ENCODE measurements at regions not wholly inside any gene's neighbourhood (a gene's known extent, or its start where the extent isn't known, plus 50 kb on each side); places are given as distances from the start of the nearest gene placed in this dataset.
"Not testable (repeated sequence)": the region's sequence is repeated elsewhere in the genome, so short reads cannot be mapped to it uniquely, and the experiment has no call there.

GRCh38 chr4:65241257-65241997 lies 428.9 kb downstream of the EPHA5 start:
- TF ChIP-seq POLR2A (IDR thresholded peaks at IDR 0.05) (no peak), CTCF (IDR thresholded peaks at IDR 0.05) (no peak)
- H3K36me3 ChIP-seq: no peaks in the 10 kb centered on the region
- H3K9me3 ChIP-seq: no peaks in the 10 kb centered on the region
- DNase-seq: no peak
- H3K4me1 ChIP-seq: no peaks in the 10 kb centered on the region
- H3K4me3 ChIP-seq: no peak overlapping the region
- no peaks in the 10 kb centered on the region for H3K27me3 ChIP-seq
- H3K27ac ChIP-seq: no peak overlapping the region

DNA sequence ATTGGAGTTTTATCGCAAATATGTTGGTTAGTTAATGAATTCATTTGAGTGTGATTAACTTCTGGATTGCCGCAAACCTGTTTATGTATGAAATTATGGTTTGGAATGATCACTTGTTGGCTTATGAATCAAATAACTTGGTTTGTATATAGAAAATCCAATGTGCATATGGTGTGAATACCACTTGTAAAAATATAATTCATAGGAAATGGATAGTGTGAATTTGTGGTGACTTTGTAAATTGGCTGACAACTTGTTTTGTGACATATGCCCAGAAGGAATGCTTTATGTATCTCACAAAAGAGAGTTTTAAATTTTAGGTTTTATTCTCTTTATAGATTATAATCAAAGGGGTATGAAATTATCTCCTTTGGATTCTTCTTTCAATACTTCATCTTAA lies 436.2 kb downstream of the EPHA5 start:
- Histone ChIP-seq H3K4me1 (no peaks in the 10 kb centered on the region), H3K4me3 (no peak overlapping the region), H3K27me3 (no peaks in the 10 kb centered on the region), H3K9me3 (no peaks in the 10 kb centered on the region), H3K36me3 (no peaks in the 10 kb centered on the region), H3K27ac (no peak overlapping the region)
- no peak for TF ChIP-seq POLR2A (IDR thresholded peaks at IDR 0.05)
- TF ChIP-seq CTCF (IDR thresholded peaks at IDR 0.05): no peak
- DNase-seq: no peak

GRCh38 chr4:65227628-65228027 lies 442.7 kb downstream of the EPHA5 start:
- Histone ChIP-seq H3K4me1 (no peaks in the 10 kb centered on the region), H3K27ac (no peak overlapping the region)

GRCh38 chr4:65223601-65224000 lies 446.7 kb downstream of the EPHA5 start:
- DNase-seq: no peak
- no peaks in the 10 kb centered on the region for H3K4me1 ChIP-seq
- H3K36me3 ChIP-seq: no peaks in the 10 kb centered on the region
- H3K27ac ChIP-seq: no peak overlapping the region
- no peaks in the 10 kb centered on the region for H3K27me3 ChIP-seq
- no peaks in the 10 kb centered on the region for H3K9me3 ChIP-seq
- H3K4me3 ChIP-seq: no peak overlapping the region
- TF ChIP-seq CTCF (IDR thresholded peaks at IDR 0.05) (no peak), POLR2A (IDR thresholded peaks at IDR 0.05) (no peak)

More at GRCh38 chr4:65227628-65228027, 442.7 kb downstream of the EPHA5 start:
- no peak for DNase-seq
- Histone ChIP-seq H3K27me3 (no peaks in the 10 kb centered on the region), H3K4me3 (no peak overlapping the region), H3K36me3 (no peaks in the 10 kb centered on the region), H3K9me3 (no peaks in the 10 kb centered on the region)
- TF ChIP-seq POLR2A (IDR thresholded peaks at IDR 0.05) (no peak), CTCF (IDR thresholded peaks at IDR 0.05) (no peak)

DNA sequence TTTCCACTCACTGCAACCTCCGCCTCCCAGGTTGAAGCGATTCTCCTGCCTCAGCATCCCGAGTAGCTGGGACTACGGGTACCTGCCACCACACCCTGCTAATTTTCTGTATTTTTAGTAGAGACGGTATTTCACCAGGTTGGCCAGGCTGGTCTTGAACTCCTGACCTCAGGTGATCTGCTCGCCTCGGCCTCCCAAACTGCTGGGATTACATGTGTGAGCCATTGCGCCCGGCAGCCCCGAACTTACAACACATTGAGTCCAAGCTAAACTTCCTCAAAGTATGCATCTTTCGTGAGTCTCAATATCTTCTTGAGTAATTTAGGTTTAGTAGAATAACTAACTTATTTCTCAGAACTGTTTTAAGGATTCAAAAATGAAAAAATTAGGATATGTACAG lies 447.2 kb downstream of the EPHA5 start:
- not testable (repeated sequence) for H3K4me3 ChIP-seq, H3K4me1 ChIP-seq, DNase-seq, H3K27me3 ChIP-seq, H3K36me3 ChIP-seq, H3K27ac ChIP-seq, H3K9me3 ChIP-seq

- H3K27me3 ChIP-seq: no peaks in the 10 kb centered on the region
- H3K4me3 ChIP-seq: no peak overlapping the region
- H3K36me3 ChIP-seq: no peaks in the 10 kb centered on the region
- DNase-seq: no peak
- H3K9me3 ChIP-seq: no peaks in the 10 kb centered on the region
- TF ChIP-seq CTCF (IDR thresholded peaks at IDR 0.05) (no peak), POLR2A (IDR thresholded peaks at IDR 0.05) (no peak)
- H3K27ac ChIP-seq: no peak overlapping the region
- no peaks in the 10 kb centered on the region for H3K4me1 ChIP-seq
These were observed 453.1 kb downstream of the EPHA5 start for GRCh38 chr4:65217179-65217578.

Data from Peyer's patch (tissue), 4 donors.